ENCODE measurements at regions not wholly inside any gene's neighbourhood (a gene's known extent, or its start where the extent isn't known, plus 50 kb on each side); places are given as distances from the start of the nearest gene placed in this dataset.
"Not testable (repeated sequence)": the region's sequence is repeated elsewhere in the genome, so short reads cannot be mapped to it uniquely, and the experiment has no call there.

GRCh38 chr15:62272290-62272689 lies 107.2 kb upstream of the C2CD4B start:
- no peak for DNase-seq

- no peak for DNase-seq
Observed at GRCh38 chr15:62275831-62276230, 110.7 kb upstream of the C2CD4B start.

GRCh38 chr15:62277816-62278394 lies 112.8 kb upstream of the C2CD4B start:
- no peak for DNase-seq

- no peak for DNase-seq
Observed at GRCh38 chr15:62278534-62278933, 113.4 kb upstream of the C2CD4B start.

- DNase-seq = no peak
Observed at GRCh38 chr15:62279041-62279440, 114.0 kb upstream of the C2CD4B start.

GRCh38 chr15:62280625-62281024 lies 115.5 kb upstream of the C2CD4B start:
- no peak for DNase-seq

GRCh38 chr15:62281801-62282200 lies 116.7 kb upstream of the C2CD4B start:
- not testable (repeated sequence) for DNase-seq

GRCh38 chr15:62287066-62287857 lies 122.2 kb upstream of the C2CD4B start:
- DNase-seq = no peak

GRCh38 chr15:62288361-62289017 lies 123.4 kb upstream of the C2CD4B start:
- DNase-seq = no peak

- DNase-seq = no peak
Observed at GRCh38 chr15:62291262-62291661, 126.2 kb upstream of the C2CD4B start.

GRCh38 chr15:62296756-62297507 lies 131.8 kb upstream of the C2CD4B start:
- no peak for DNase-seq

- no peak for DNase-seq
Observed at GRCh38 chr15:62297522-62297921, 132.4 kb upstream of the C2CD4B start.

GRCh38 chr15:62297933-62298332 lies 132.8 kb upstream of the C2CD4B start:
- DNase-seq = no peak

- no peak for DNase-seq
Observed at GRCh38 chr15:62298811-62299210, 133.7 kb upstream of the C2CD4B start.

GRCh38 chr15:62299541-62299940 lies 134.5 kb upstream of the C2CD4B start:
- no peak for DNase-seq

- DNase-seq = no peak
Observed at GRCh38 chr15:62301993-62302675, 137.0 kb upstream of the C2CD4B start.

GRCh38 chr15:62306851-62307504 lies 141.9 kb upstream of the C2CD4B start:
- peak; percentile 86 for DNase-seq

- no peak for DNase-seq
Observed at GRCh38 chr15:62307551-62307950, 142.5 kb upstream of the C2CD4B start.

- no peak for DNase-seq
Observed at GRCh38 chr15:62316413-62317060, 151.5 kb upstream of the C2CD4B start.

GRCh38 chr15:62320259-62320658 lies 155.2 kb upstream of the C2CD4B start:
- no peak for DNase-seq

GRCh38 chr15:62323353-62323890 lies 158.3 kb upstream of the C2CD4B start:
- no peak for DNase-seq
